ENCODE measurements at regions not wholly inside any gene's neighbourhood (a gene's known extent, or its start where the extent isn't known, plus 50 kb on each side); places are given as distances from the start of the nearest gene placed in this dataset.
"Not testable (repeated sequence)": the region's sequence is repeated elsewhere in the genome, so short reads cannot be mapped to it uniquely, and the experiment has no call there.

GRCh38 chr2:188682838-188683237 is 291.3 kb upstream of the COL3A1 start:
- DNase-seq (ENCODE audit: low spot score) (no peak), ATAC-seq (ENCODE audit: low FRiP score) (no peak)
- no peak for TF ChIP-seq CTCF (IDR thresholded peaks at IDR 0.05)

- no peak for TF ChIP-seq CTCF (IDR thresholded peaks at IDR 0.05)
- ATAC-seq (ENCODE audit: low FRiP score): no peak
- no peak for DNase-seq (ENCODE audit: low spot score)
Observed at GRCh38 chr2:188684795-188685194, 289.4 kb upstream of the COL3A1 start.

- ATAC-seq (ENCODE audit: low FRiP score): no peak
- no peak for DNase-seq (ENCODE audit: low spot score)
- TF ChIP-seq CTCF (IDR thresholded peaks at IDR 0.05): no peak
Observed at GRCh38 chr2:188693111-188693510, 281.1 kb upstream of the COL3A1 start.

- DNase-seq (ENCODE audit: low spot score) (no peak), ATAC-seq (ENCODE audit: low FRiP score) (no peak)
- TF ChIP-seq CTCF (IDR thresholded peaks at IDR 0.05): no peak
Observed at GRCh38 chr2:188693771-188694170, 280.4 kb upstream of the COL3A1 start.

- no peak for TF ChIP-seq CTCF (IDR thresholded peaks at IDR 0.05)
- DNase-seq (ENCODE audit: low spot score): no peak
- ATAC-seq (ENCODE audit: low FRiP score): no peak
Observed at GRCh38 chr2:188695953-188696352, 278.2 kb upstream of the COL3A1 start.

- not testable (repeated sequence) for DNase-seq (ENCODE audit: low spot score); ATAC-seq (ENCODE audit: low FRiP score)
Observed at GRCh38 chr2:188698151-188698550, 276.0 kb upstream of the COL3A1 start.

GRCh38 chr2:188701836-188702235 is 272.3 kb upstream of the COL3A1 start:
- no peak for DNase-seq (ENCODE audit: low spot score)
- no peak for TF ChIP-seq CTCF (IDR thresholded peaks at IDR 0.05)
- no peak for ATAC-seq (ENCODE audit: low FRiP score)

- DNase-seq (ENCODE audit: low spot score) (no peak), ATAC-seq (ENCODE audit: low FRiP score) (no peak)
- TF ChIP-seq CTCF (IDR thresholded peaks at IDR 0.05): no peak
Observed at GRCh38 chr2:188705191-188705590, 269.0 kb upstream of the COL3A1 start.
